SK-N-MC (cell line): ENCODE measurements at regions not wholly inside any gene's neighbourhood (a gene's known extent, or its start where the extent isn't known, plus 50 kb on each side); places are given as distances from the start of the nearest gene placed in this dataset.

Experiments
- EZH2 ChIP-seq: fragments of 200-600 bp; sonication (generic); IDR thresholded peaks from one replicate; pipeline ENCODE4 v1.6.1; 2017; ENCODE audit warnings: antibody characterized with exemption
- FOXP2 ChIP-seq: optimal IDR thresholded peaks from 2 replicates; pipeline ENCODE3; 2011; ENCODE audit warnings: mild to moderate bottlenecking, moderate library complexity; ENCODE audit not compliant: insufficient read depth; ENCODE audit errors: extremely low read length, control extremely low read depth
- POLR2AphosphoS5 ChIP-seq: IDR thresholded peaks from 2 replicates; pipeline ENCODE4 v1.6.1; 2012; ENCODE audit warnings: mild to moderate bottlenecking, low read depth, low read length, borderline replicate concordance

DNA sequence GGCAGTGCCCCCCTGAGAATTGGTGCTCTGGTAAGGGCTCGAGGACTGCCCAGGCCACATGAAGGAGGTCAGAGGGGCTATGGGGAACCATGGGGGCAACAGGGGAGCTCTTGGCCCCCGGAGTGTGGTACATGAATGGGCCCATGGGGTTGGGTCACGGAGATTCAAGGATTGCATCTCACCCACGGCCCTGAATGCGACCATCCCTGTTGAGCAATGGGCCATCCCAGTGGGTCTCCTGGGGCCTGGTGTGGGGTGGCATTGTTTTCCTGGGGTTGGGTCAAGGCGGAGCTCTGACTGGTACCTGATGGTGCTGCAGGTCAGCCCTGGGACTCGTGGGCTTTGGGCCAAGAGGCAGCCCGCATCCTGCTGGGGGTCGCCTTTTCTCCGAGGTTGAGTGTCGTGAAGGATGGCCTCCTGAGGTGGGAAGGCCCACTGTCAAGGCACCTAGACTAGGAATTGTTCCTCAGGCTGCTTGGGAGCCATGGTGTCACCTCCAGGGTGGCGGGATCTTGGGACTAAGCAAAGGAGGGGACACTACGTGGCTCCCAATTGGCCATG lies 198.3 kb downstream of the UBE3A start:
- TF ChIP-seq EZH2 (no peak), FOXP2 (no peak), POLR2AphosphoS5 (no peak)
